ENCODE measurements at regions not wholly inside any gene's neighbourhood (a gene's known extent, or its start where the extent isn't known, plus 50 kb on each side); places are given as distances from the start of the nearest gene placed in this dataset.
"Not testable (repeated sequence)": the region's sequence is repeated elsewhere in the genome, so short reads cannot be mapped to it uniquely, and the experiment has no call there.

GRCh38 chr1:214764502-214764901 lies 161.5 kb downstream of the CENPF start:
- no peak for DNase-seq
- Histone ChIP-seq H3K27me3 (ENCODE audit: control insufficient read depth in 3 of 3, insufficient read depth in 3 of 3, low read length in 2 of 3) (no peaks in the 10 kb centered on the region), H3K4me1 (ENCODE audit: control insufficient read depth in 5 of 5, insufficient read depth in 5 of 5, low read length in 5 of 5) (no peaks in the 10 kb centered on the region), H3K9ac (ENCODE audit: insufficient read depth in 1 of 2, low read length in 2 of 2) (no peak overlapping the region), H3K9me3 (ENCODE audit: control insufficient read depth in 4 of 4, insufficient read depth in 3 of 4, low read length in 3 of 4) (peaks cover 0 to 17% (median 14%) of the 10 kb centered on the region in 4 donors), H3K36me3 (ENCODE audit: control insufficient read depth in 4 of 4, insufficient read depth in 4 of 4, low read length in 4 of 4) (no peaks in the 10 kb centered on the region), H3K27ac (ENCODE audit: low read depth in 1 of 2, low read length in 1 of 2) (no peak overlapping the region), H3K4me3 (no peak overlapping the region)
- ATAC-seq (ENCODE audit: insufficient read depth, low FRiP score) = no peak
- 71 to 79% methylated on average over 1 of the region's 1 CpG for WGBS, 2 donors
- TF ChIP-seq, protein P1, sequence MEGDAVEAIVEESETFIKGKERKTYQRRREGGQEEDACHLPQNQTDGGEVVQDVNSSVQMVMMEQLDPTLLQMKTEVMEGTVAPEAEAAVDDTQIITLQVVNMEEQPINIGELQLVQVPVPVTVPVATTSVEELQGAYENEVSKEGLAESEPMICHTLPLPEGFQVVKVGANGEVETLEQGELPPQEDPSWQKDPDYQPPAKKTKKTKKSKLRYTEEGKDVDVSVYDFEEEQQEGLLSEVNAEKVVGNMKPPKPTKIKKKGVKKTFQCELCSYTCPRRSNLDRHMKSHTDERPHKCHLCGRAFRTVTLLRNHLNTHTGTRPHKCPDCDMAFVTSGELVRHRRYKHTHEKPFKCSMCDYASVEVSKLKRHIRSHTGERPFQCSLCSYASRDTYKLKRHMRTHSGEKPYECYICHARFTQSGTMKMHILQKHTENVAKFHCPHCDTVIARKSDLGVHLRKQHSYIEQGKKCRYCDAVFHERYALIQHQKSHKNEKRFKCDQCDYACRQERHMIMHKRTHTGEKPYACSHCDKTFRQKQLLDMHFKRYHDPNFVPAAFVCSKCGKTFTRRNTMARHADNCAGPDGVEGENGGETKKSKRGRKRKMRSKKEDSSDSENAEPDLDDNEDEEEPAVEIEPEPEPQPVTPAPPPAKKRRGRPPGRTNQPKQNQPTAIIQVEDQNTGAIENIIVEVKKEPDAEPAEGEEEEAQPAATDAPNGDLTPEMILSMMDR (IDR thresholded peaks at IDR 0.05; ENCODE audit: control extremely low read depth, extremely low read depth) = no peak

- no peak for DNase-seq
Observed at GRCh38 chr1:214767221-214767620, 164.2 kb downstream of the CENPF start.

GRCh38 chr1:214769666-214770065 lies 166.7 kb downstream of the CENPF start:
- not testable (repeated sequence) for ATAC-seq (ENCODE audit: insufficient read depth, low FRiP score); H3K4me1 ChIP-seq (ENCODE audit: control insufficient read depth in 5 of 5, insufficient read depth in 5 of 5, low read length in 5 of 5); H3K36me3 ChIP-seq (ENCODE audit: control insufficient read depth in 4 of 4, insufficient read depth in 4 of 4, low read length in 4 of 4); H3K9ac ChIP-seq (ENCODE audit: insufficient read depth in 1 of 2, low read length in 2 of 2); H3K27ac ChIP-seq (ENCODE audit: low read depth in 1 of 2, low read length in 1 of 2); H3K27me3 ChIP-seq (ENCODE audit: control insufficient read depth in 3 of 3, insufficient read depth in 3 of 3, low read length in 2 of 3); H3K9me3 ChIP-seq (ENCODE audit: control insufficient read depth in 4 of 4, insufficient read depth in 3 of 4, low read length in 3 of 4); DNase-seq; H3K4me3 ChIP-seq

More at GRCh38 chr1:214767221-214767620, 164.2 kb downstream of the CENPF start:
- Histone ChIP-seq H3K9ac (ENCODE audit: insufficient read depth in 1 of 2, low read length in 2 of 2) (no peak overlapping the region), H3K4me3 (no peak overlapping the region), H3K9me3 (ENCODE audit: control insufficient read depth in 4 of 4, insufficient read depth in 3 of 4, low read length in 3 of 4) (peaks cover 0 to 12% (median 3%) of the 10 kb centered on the region in 4 donors), H3K27me3 (ENCODE audit: control insufficient read depth in 3 of 3, insufficient read depth in 3 of 3, low read length in 2 of 3) (no peaks in the 10 kb centered on the region), H3K36me3 (ENCODE audit: control insufficient read depth in 4 of 4, insufficient read depth in 4 of 4, low read length in 4 of 4) (no peaks in the 10 kb centered on the region), H3K27ac (ENCODE audit: low read depth in 1 of 2, low read length in 1 of 2) (no peak overlapping the region), H3K4me1 (ENCODE audit: control insufficient read depth in 5 of 5, insufficient read depth in 5 of 5, low read length in 5 of 5) (no peaks in the 10 kb centered on the region)
- no peak for ATAC-seq (ENCODE audit: insufficient read depth, low FRiP score)
- TF ChIP-seq, protein P1 (IDR thresholded peaks at IDR 0.05; ENCODE audit: control extremely low read depth, extremely low read depth) = no peak

DNA sequence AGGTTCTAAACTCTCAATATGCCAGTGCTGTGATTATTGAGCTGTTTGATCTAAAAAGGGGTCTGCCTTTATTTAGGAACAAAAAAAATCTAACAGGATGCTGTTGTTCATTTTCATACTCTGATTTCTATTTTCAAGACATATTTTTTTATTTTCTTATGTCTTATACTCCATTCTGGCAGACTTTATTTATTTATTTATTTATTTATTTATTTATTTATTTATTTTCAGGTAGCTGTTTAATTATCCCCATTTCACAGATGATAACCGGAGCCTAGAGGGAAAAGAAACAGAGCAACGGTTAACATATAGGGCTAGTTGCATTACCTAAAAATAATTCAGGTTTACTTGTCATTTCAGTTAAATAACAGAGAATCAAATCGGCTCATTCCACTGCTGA lies 174.4 kb downstream of the CENPF start:
- Histone ChIP-seq H3K27me3 (ENCODE audit: control insufficient read depth in 3 of 3, insufficient read depth in 3 of 3, low read length in 2 of 3) (no peaks in the 10 kb centered on the region), H3K4me1 (ENCODE audit: control insufficient read depth in 5 of 5, insufficient read depth in 5 of 5, low read length in 5 of 5) (no peaks in the 10 kb centered on the region), H3K4me3 (no peak overlapping the region), H3K9ac (ENCODE audit: insufficient read depth in 1 of 2, low read length in 2 of 2) (no peak overlapping the region), H3K27ac (ENCODE audit: low read depth in 1 of 2, low read length in 1 of 2) (no peak overlapping the region), H3K9me3 (ENCODE audit: control insufficient read depth in 4 of 4, insufficient read depth in 3 of 4, low read length in 3 of 4) (peaks cover 0 to 5% (median 0%) of the 10 kb centered on the region in 4 donors), H3K36me3 (ENCODE audit: control insufficient read depth in 4 of 4, insufficient read depth in 4 of 4, low read length in 4 of 4) (no peaks in the 10 kb centered on the region)
- ATAC-seq (ENCODE audit: insufficient read depth, low FRiP score) = no peak
- no peak for DNase-seq
- WGBS, 2 donors = 85 to 92% methylated on average over 3 of the region's 3 CpGs
- TF ChIP-seq, protein P1 (IDR thresholded peaks at IDR 0.05; ENCODE audit: control extremely low read depth, extremely low read depth) = no peak
